NOMO-1 treated with DMSO at 0.1 percent for 48 hours (cell line): ENCODE measurements at regions not wholly inside any gene's neighbourhood (a gene's known extent, or its start where the extent isn't known, plus 50 kb on each side); places are given as distances from the start of the nearest gene placed in this dataset.

Experiments used
- DNase-seq: peaks from one replicate; lab custom pipeline; 2025; ENCODE audit not compliant: unreplicated experiment; lab: John Stamatoyannopoulos, UW

- no peak for DNase-seq
Observed at GRCh38 chr6:95071464-95071863, 505.9 kb upstream of the MANEA start.

GRCh38 chr6:95078457-95078856 lies 498.9 kb upstream of the MANEA start:
- DNase-seq = no peak

DNA sequence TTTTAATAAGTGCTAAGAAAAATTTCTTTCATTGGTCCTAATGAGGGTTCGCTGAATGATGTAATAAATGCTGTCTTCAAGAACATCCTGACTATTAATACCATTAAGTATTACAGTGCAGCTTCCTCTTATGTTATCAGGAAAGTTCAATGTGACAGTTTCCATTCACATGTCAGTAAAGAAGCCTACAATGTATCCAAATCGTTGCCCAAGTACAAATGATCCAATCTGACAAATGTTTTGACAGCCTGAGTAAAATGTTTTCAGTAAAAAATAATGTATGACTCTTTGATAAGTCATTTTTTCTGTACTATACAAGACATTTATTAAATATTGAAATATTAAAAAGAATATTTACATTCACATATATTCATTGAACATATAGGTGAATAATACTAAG lies 496.1 kb upstream of the MANEA start:
- DNase-seq = no peak

GRCh38 chr6:95081949-95082348 lies 495.4 kb upstream of the MANEA start:
- no peak for DNase-seq

DNA sequence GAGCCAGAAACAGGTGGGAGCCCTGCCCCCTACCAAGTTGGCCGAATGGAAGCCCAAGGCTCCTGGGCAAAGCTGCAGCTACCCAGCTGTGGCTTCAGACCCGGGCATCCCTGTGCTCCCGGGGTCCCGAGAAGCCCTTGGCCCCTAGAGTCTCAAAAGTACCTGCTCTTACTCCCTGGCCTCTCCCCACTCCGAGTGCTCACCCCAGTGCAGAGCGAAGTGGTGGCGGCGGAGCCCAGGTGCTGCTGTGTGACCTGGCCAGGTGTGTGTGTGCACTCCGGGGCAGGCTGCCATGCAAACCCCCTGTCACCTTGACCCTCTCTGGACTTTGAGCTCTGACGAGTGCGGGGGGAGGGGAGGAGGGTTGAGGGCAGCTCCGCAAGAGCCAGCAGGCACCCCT lies 493.8 kb upstream of the MANEA start:
- no peak for DNase-seq

GRCh38 chr6:95084867-95085266 lies 492.5 kb upstream of the MANEA start:
- DNase-seq = no peak

- DNase-seq = no peak
Observed at GRCh38 chr6:95087394-95088097, 489.8 kb upstream of the MANEA start.

- peak; percentile 43 for DNase-seq
Observed at GRCh38 chr6:95091823-95092436, 485.4 kb upstream of the MANEA start.

- no peak for DNase-seq
Observed at GRCh38 chr6:95093154-95093553, 484.2 kb upstream of the MANEA start.

DNA sequence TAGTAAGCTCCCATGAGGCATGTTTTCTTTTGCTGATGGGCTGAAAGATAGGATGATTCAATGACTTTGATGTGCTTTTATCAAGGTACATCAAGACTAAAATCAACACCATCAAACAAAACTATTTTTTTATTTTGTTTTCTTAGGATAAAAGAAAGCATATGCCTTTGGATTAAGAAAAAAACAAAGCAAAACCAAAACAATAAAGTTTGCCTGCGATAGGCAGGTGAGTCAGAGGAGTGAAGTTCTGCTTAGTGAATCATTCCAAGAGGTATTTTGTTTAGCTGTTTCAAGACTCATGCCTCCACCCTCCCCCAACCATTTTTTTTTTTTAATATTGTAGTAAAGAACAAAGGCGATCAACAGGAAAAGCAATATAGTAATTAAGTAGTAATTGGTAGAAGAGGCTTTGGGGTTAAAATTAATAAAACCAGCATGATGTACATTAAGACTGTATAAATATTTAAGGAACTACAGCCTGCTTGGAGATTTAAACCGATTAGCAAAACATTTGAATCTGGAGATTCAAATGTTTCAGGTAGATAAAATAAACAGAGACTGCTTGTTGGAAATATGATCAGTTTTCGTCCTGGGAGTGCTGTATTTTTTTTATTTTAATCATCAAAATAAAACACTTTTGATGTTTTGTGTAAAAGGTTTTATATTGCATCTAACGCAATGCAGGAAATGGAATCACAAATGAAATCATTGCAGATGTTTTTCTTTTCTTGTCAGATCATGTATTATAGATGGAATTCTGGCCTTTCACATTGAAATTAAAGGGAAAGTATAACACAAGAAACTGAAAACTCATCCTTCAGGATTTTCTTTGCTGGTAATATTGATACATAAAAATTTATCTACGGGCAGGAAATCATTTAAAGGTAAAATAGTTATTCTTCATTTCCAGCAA lies 482.3 kb upstream of the MANEA start:
- DNase-seq = no peak

DNA sequence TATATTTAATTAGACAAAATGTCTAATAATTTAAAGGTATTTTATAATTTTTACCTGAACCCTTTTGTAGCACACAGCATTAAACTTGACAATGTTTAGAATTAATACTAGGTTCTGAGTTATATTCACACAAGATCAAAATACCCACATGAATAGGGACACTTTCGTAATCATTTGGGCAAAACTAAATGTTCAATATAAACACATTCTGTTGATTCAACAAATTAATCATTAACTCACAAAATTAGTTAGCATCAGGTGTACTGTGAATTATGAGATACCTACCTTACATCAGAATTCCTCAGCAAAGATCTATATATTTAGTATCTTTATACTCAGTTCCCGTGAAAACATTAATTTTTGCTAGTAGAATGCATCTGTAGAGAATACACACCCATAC lies 481.5 kb upstream of the MANEA start:
- no peak for DNase-seq

GRCh38 chr6:95099410-95099809 lies 477.9 kb upstream of the MANEA start:
- no peak for DNase-seq

GRCh38 chr6:95109212-95109611 lies 468.1 kb upstream of the MANEA start:
- DNase-seq = no peak

GRCh38 chr6:95110767-95111166 lies 466.6 kb upstream of the MANEA start:
- no peak for DNase-seq

GRCh38 chr6:95117236-95117635 lies 460.1 kb upstream of the MANEA start:
- DNase-seq = no peak

DNA sequence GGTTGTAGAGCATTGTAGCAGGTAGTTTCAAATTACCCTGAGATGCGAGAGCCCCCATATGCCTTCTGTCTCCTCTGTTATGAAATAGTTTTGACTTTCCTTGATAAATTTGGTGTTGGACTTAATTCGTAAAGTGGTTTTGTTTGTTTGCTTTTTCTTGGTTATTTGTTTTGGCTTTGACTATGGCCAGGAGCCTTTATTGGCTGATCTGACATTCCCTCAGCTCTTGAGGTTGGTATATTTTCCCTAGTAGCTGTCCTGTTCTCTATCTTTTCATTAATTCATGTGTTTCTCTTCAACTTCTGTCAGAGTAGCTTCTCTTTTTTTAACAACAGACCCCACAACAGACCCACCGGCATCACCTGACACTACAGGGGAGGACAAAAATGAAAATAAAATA lies 457.4 kb upstream of the MANEA start:
- DNase-seq = no peak

DNA sequence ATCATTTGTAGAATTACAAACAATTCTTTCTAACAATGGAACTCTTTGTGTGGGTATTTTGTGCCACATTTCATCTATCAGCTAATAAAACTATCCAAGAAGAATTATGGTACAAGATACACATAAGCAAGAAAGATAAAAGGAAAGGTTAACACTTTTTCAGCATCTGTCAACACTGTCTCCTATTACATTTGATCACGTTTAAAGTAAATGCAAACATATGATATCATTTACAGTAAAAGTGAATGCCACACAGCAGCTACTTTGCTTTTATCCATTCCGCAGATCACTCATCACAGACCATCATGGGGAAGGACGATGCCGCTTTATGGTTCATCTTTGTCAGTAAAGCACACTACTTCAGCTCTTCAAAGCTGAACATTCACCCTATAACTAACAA lies 456.4 kb upstream of the MANEA start:
- DNase-seq = no peak

- DNase-seq = no peak
Observed at GRCh38 chr6:95127261-95127660, 450.1 kb upstream of the MANEA start.

- no peak for DNase-seq
Observed at GRCh38 chr6:95128439-95128838, 448.9 kb upstream of the MANEA start.

- DNase-seq = no peak
Observed at GRCh38 chr6:95128947-95129346, 448.4 kb upstream of the MANEA start.

DNA sequence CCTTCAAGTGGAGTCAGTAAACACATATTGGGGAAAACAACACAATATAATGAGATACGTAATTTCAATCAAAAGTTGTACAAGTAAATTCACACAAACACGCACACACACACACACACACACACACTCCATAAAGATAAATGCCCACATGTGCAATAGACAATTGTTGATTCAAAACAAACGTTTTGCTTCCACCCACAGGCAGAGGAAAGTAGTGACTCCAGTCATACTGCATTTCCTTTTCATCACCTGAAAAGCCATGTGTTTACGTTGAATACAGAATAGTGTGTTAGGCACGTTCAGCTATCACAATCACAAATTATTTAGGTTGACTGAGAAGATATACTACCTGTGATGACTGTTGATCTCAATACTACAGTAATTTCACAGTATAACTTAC lies 443.8 kb upstream of the MANEA start:
- no peak for DNase-seq

GRCh38 chr6:95135182-95135581 lies 442.2 kb upstream of the MANEA start:
- DNase-seq = no peak
